ENCODE measurements at regions not wholly inside any gene's neighbourhood (a gene's known extent, or its start where the extent isn't known, plus 50 kb on each side); places are given as distances from the start of the nearest gene placed in this dataset.

DNA sequence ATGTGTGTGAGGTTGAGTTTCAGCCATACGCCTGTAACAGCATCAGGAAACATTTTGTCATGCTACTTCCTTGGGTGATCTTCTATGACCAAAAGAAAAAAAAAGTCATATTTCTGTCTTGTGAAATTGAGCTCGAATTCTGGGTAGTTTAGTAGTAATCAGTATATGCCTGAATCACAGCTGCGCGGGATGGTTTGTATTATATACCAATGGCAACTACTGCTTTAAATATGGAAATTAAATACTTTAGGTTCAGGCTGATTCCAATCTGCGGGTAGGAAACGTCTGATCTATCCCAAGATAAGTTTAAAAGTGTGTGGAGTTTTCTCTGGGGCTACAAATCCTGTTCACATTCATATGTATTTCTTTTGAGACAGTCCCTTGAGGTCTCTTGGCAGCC, 115.6 kb upstream of the FERMT1 start:
- POLR2A ChIA-PET = no interaction called here
- CTCF ChIA-PET (ENCODE audit: low intra/inter-chr PET ratio, low total read pairs) = no interaction called here
- intact Hi-C loops (cut with micrococcal nuclease; ENCODE audit: unreplicated experiment) (no loop called here), in situ Hi-C loops (cut with HindIII; ENCODE audit: extremely low pct_ligation_motif_present, low pct_unique_long_range_greater_than_20kb) (no loop called here)
- 16% methylated on average over 6 of the region's 6 CpGs for WGBS (ENCODE audit: low lambda C conversion rate)
- Histone ChIP-seq H3K79me2 (ENCODE audit: insufficient read depth, low read length) (no peaks in the 10 kb centered on the region), H3K27ac (ENCODE audit: extremely low read length, insufficient read depth, low read length) (no peak overlapping the region), H4K20me1 (ENCODE audit: insufficient read depth, low read length) (no peaks in the 10 kb centered on the region), H3K9ac (ENCODE audit: insufficient read depth, low read depth, low read length) (no peak overlapping the region), H3K36me3 (replicated peaks in 1 of 2; ENCODE audit: control insufficient read depth in 1 of 2, insufficient read depth in 2 of 2, low read length in 2 of 2) (no peaks in the 10 kb centered on the region), H3K4me3 (replicated peaks in 1 of 3; ENCODE audit: insufficient read depth in 1 of 3, low read depth in 2 of 3, low read length in 3 of 3) (no peak overlapping the region), H2AFZ (ENCODE audit: low read length) (no peak overlapping the region), H3K27me3 (ENCODE audit: control insufficient read depth in 1 of 2, insufficient read depth in 2 of 2, low read length in 2 of 2) (peaks cover 0 to 2% of the 10 kb centered on the region in 2 experiments; a peak in 1 of 5 replicates), H3K4me1 (ENCODE audit: insufficient read depth, low read length) (no peaks in the 10 kb centered on the region), H3K9me3 (ENCODE audit: low read length) (no peaks in the 10 kb centered on the region), H3K4me2 (ENCODE audit: low read depth, low read length) (no peak overlapping the region)
- no peak for FAIRE-seq
- no peak for DNase-seq (ENCODE audit: low spot score)
- BruUV-seq (replicated peaks) = no TSS peak
- no peak for TF ChIP-seq EZH2 (conservative IDR thresholded peaks at IDR 0.05; ENCODE audit: low read depth, low read length)
- no peak for TF ChIP-seq ZMYM4 (CRISPR knock-in tag; IDR thresholded peaks at IDR 0.05)
- TF ChIP-seq GTF2F1 (IDR thresholded peaks at IDR 0.05; ENCODE audit: low read length) = no peak
- TF ChIP-seq ZNF205 (CRISPR knock-in tag; IDR thresholded peaks at IDR 0.05) = no peak
- no peak for TF ChIP-seq TAF15 (IDR thresholded peaks at IDR 0.05; ENCODE audit: low read depth, low read length, poor library complexity, severe bottlenecking)
- TF ChIP-seq, protein P1, sequence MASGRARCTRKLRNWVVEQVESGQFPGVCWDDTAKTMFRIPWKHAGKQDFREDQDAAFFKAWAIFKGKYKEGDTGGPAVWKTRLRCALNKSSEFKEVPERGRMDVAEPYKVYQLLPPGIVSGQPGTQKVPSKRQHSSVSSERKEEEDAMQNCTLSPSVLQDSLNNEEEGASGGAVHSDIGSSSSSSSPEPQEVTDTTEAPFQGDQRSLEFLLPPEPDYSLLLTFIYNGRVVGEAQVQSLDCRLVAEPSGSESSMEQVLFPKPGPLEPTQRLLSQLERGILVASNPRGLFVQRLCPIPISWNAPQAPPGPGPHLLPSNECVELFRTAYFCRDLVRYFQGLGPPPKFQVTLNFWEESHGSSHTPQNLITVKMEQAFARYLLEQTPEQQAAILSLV (CRISPR knock-in tag; IDR thresholded peaks at IDR 0.05; ENCODE audit: borderline replicate concordance) = no peak
- TF ChIP-seq, protein P2, sequence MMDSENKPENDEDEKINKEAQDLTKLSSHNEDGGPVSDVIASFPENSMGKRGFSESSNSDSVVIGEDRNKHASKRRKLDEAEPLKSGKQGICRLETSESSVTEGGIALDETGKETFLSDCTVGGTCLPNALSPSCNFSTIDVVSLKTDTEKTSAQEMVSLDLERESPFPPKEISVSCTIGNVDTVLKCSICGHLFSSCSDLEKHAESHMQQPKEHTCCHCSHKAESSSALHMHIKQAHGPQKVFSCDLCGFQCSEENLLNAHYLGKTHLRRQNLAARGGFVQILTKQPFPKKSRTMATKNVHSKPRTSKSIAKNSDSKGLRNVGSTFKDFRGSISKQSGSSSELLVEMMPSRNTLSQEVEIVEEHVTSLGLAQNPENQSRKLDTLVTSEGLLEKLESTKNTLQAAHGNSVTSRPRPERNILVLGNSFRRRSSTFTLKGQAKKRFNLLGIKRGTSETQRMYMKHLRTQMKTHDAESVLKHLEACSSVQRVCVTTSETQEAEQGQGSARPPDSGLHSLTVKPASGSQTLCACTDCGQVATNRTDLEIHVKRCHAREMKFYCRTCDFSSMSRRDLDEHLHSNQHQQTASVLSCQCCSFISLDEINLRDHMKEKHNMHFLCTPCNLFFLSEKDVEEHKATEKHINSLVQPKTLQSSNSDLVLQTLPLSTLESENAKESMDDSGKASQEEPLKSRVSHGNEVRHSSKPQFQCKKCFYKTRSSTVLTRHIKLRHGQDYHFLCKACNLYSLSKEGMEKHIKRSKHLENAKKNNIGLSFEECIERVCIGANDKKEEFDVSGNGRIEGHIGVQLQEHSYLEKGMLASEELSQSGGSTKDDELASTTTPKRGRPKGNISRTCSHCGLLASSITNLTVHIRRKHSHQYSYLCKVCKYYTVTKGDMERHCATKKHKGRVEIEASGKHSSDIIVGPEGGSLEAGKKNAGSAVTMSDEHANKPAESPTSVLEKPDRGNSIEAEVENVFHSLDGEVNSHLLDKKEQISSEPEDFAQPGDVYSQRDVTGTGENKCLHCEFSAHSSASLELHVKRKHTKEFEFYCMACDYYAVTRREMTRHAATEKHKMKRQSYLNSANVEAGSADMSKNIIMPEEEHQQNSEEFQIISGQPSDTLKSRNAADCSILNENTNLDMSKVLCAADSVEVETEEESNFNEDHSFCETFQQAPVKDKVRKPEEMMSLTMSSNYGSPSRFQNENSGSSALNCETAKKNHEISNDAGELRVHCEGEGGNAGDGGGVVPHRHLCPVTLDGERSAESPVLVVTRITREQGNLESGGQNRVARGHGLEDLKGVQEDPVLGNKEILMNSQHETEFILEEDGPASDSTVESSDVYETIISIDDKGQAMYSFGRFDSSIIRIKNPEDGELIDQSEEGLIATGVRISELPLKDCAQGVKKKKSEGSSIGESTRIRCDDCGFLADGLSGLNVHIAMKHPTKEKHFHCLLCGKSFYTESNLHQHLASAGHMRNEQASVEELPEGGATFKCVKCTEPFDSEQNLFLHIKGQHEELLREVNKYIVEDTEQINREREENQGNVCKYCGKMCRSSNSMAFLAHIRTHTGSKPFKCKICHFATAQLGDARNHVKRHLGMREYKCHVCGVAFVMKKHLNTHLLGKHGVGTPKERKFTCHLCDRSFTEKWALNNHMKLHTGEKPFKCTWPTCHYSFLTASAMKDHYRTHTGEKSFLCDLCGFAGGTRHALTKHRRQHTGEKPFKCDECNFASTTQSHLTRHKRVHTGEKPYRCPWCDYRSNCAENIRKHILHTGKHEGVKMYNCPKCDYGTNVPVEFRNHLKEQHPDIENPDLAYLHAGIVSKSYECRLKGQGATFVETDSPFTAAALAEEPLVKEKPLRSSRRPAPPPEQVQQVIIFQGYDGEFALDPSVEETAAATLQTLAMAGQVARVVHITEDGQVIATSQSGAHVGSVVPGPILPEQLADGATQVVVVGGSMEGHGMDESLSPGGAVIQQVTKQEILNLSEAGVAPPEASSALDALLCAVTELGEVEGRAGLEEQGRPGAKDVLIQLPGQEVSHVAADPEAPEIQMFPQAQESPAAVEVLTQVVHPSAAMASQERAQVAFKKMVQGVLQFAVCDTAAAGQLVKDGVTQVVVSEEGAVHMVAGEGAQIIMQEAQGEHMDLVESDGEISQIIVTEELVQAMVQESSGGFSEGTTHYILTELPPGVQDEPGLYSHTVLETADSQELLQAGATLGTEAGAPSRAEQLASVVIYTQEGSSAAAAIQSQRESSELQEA (CRISPR knock-in tag; IDR thresholded peaks at IDR 0.05; ENCODE audit: not compliant biosample characterization) = no peak
- TF ChIP-seq TRIM24 (CRISPR knock-in tag; IDR thresholded peaks at IDR 0.05) = no peak
- no peak for TF ChIP-seq DNMT1 (CRISPR knock-in tag; IDR thresholded peaks at IDR 0.05)
- no peak for TF ChIP-seq ZNF296 (CRISPR knock-in tag; conservative IDR thresholded peaks at IDR 0.05)
- ATAC-seq = no peak
